K562 (cell line): ENCODE measurements at regions not wholly inside any gene's neighbourhood (a gene's known extent, or its start where the extent isn't known, plus 50 kb on each side); places are given as distances from the start of the nearest gene placed in this dataset.

Experiments
- EP300 ChIP-seq: IDR thresholded peaks from 2 replicates; pipeline ENCODE4 v1.6.1; 2012; ENCODE audit warnings: low read length, improper control_type of control experiment
- FOXK2 ChIP-seq, 2 experiments: fragments of 450-650 bp; IDR thresholded peaks in 1 of 2; conservative IDR thresholded peaks in 1 of 2; 2 replicates each; pipeline ENCODE4 v1.6.1; 2016; ENCODE audit warnings: low read depth in 2 of 2, mild to moderate bottlenecking in 1 of 2
- POLR2A ChIP-seq: fragments of 450-650 bp; conservative IDR thresholded peaks from 2 replicates; pipeline ENCODE4 v1.6.1; 2016

- TF ChIP-seq POLR2A (no peak), FOXK2 (conservative IDR thresholded peaks at IDR 0.05 in 1 of 2, IDR thresholded peaks at IDR 0.05 in 1 of 2; ENCODE audit: low read depth in 2 of 2) (no peak), EP300 (no peak)
Observed at GRCh38 chr5:166786178-166786577, 1505.3 kb upstream of the WWC1 start.
